ENCODE measurements at regions not wholly inside any gene's neighbourhood (a gene's known extent, or its start where the extent isn't known, plus 50 kb on each side); places are given as distances from the start of the nearest gene placed in this dataset.
"Not testable (repeated sequence)": the region's sequence is repeated elsewhere in the genome, so short reads cannot be mapped to it uniquely, and the experiment has no call there.

DNA sequence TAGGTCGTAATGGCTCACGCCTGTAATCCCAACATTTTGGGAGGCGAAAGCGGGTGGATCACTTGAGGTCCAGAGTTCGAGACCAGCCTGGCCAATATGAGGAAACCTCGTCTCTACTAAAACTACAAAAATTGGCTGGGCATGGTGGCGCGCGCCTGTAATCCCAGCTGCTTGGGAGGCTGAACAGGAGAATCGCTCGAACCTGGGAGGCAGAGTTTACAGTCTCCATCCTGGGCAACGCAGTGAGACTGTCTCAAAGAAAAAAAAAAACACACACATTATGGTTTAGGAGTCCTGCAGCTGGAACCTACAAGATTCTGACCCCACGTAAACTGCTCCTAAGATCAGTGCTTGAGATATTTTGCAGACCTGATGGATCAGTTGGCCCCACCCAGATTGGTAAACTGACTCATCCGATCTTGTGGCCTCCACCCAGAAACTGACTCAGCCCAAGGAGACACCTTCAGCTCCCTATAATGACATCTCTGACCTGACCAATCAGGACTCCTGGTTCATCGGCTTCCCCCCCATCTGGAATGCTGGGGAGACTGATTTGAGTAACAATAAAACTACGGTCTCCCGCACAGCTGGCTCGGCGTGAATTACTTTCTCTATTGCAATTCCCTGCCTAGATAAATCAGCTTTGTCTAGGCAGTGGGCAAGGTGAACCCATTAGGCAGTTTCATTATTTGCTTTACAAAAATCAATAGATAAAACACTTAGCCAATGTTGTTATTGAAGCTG is 96.2 kb upstream of the BTN3A2 start:
- peak; percentile 80 for DNase-seq

DNA sequence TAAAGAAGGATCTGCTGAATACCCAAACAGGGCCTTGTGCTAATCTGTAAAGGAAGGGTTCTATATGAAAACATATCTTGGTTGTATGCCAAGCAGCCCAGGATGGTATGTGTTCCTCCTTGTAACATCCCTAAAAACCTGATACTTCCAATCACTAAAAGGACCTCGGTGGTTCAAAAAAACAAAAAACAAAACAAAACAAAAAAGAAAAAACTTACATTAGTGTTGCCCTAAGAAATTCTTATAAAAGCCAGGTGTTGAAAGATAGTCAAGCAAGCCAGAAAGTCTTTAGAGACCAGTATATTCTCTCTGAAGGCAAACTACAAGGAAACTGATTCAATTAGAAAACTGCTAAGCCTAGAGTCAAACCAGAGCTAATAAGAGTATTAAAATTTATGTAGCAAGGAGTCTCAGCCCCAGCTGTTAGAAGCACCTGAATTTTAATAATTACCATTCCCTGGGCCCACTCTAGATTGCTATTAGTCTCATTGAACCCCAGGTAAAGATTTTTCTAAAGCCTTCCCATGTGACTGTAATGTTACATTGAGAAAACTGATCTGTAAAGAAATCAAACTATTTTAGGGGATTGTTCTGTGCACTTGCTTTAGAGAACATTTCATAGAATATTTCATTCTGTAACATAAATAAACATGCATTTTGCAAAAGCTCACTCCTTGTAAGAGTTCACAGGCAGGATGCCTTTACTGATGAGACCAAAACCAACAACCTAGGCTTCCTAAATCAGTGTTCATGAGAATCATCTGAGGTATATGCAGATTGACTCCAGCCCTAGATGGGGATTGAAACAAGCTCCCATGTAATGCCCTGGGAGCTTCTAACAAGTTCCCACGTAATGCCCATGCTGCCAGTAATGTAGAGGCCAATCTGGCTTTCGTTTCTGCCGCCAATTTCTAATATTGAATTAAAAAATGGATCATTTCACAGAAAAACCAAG is 95.2 kb upstream of the BTN3A2 start:
- peak; percentile 60 for DNase-seq

GRCh38 chr6:26270486-26270861 is 94.5 kb upstream of the BTN3A2 start:
- DNase-seq = peak; percentile 69

DNA sequence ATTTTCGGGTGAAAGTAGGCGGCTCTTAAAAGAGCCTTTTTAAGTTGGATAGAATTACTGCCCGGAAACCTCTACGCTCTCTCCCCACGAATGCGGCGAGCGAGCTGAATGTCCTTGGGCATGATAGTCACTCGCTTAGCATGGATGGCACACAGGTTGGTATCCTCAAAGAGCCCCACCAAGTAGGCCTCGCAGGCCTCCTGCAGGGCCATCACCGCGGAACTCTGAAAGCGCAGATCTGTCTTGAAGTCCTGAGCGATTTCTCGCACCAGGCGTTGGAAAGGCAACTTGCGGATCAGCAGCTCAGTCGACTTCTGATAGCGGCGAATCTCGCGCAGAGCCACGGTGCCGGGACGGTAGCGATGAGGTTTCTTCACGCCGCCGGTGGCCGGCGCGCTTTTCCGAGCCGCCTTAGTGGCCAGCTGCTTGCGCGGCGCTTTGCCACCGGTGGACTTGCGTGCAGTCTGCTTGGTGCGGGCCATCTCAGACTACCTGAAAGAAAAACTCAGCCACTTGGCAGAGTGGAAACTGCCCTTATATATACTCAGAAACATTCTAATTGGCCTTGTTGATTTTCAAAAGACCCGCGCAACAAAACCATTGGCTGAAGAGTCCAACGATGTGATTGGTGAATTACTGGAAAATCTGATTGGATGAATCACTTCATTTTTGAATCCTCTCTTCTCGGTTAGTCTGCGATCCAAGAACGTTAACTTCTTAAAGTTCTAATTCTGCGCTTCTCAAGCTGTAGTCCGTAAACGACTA is 93.9 kb upstream of the BTN3A2 start:
- DNase-seq = peak; percentile 95

- no peak for DNase-seq
Measured at GRCh38 chr6:26271668-26272024, 93.4 kb upstream of the BTN3A2 start.

DNA sequence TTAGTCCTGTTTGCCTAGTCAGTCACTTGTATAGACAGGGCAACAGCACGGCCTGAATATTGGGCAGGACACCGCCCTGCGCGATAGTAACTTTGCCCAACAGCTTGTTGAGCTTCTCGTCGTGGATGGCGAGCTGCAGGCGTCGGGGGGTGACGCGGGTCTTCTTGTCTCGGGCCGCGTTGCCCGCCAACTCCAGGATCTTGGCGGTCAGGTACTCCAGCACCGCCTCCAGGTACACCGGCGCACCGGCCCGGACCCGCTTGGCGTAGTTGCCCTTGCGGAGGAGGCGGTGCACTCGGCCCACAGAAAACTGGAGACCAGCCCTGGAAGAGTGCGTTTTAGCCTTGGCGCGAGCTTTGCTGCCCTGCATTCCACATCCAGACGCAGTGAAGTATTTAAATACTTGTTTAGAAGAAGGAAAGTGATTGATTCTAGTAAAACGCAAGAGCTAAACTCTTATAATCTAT is 92.8 kb upstream of the BTN3A2 start:
- DNase-seq = no peak

DNA sequence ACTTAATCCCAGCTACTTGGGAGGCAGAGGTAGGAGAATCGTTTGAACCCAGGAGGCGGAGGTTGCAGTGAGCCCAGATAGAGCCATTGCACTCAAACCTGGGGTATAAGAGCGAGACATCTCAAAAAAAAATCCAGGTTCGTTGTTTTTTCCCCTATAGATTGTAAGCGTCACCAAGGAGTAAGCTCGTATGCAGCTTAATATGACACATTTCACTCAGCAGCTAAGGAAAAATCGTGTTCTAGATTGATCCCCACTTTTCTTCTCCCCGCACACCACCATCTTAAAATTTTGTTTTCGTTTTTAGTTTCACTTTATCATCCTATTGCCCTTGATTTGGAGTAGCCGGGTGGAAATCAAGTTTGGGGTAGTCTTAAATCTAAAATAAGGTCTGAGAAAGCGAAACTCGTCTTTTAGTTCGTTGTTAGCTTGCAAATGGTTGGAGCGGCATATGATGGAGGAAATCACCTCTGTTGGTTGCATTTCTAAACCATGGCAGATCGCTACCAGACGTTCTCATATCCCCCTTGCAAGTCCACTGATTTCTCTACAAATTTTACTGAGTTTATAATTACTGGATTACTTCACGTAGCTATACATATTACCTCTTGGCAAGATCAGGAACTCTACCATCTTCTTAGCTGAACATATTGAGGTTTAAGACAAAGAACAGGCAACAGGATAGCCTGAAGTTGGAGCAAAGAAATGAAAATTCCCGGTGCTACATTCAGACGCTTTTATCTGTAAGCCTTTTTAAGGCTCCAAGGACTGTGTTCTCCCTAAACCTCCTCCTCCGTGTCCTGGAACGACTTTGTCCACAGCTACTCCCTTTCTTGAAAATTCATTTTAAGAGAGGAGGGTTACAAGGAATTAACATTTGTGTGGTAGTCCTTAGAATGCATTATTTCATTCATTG is 91.1 kb upstream of the BTN3A2 start:
- no peak for DNase-seq

- DNase-seq = no peak
Measured at GRCh38 chr6:26275663-26276062, 89.3 kb upstream of the BTN3A2 start.

GRCh38 chr6:26276841-26277648 is 88.0 kb upstream of the BTN3A2 start:
- no peak for DNase-seq

DNA sequence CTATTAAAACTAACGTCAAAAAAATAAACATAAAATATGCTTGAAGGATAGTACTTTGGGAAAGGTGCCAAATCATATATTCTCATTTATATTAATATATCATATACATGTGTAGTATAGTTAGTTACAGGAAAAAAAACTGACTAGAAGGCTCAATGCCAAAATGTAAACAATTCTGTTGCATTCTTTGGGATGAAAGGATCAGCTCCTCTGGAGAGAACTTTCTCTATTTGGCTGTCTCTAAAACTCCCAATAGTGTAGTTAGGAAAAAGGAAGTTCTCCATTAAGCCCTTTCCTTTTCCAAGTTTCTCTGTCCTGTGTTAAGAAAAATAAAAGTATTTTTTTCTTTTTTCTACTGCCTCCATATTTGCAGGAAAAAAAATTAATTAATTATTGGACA is 86.5 kb upstream of the BTN3A2 start:
- DNase-seq = no peak

- DNase-seq = not testable (repeated sequence)
Measured at GRCh38 chr6:26279371-26279770, 85.6 kb upstream of the BTN3A2 start.

DNA sequence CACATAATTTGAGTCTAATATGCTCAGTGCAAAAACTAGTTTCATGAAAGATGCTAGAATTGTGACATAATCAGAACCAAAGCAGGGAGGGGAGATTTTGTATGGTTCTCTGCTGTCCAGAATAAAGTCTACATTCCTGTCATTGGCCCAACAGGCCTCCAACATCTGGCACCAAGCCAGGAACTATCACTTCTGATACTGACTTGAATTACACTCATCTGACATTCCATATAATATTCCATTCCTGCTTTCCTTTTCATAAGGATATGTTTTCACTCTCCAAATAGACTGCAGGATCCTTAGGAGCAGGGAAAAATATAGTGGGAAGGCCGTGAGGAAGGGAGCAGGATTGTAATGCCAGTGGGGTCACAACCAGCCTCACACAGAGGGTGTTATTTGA is 84.6 kb upstream of the BTN3A2 start:
- no peak for DNase-seq

- peak; percentile 73 for DNase-seq
Measured at GRCh38 chr6:26284537-26285142, 80.4 kb upstream of the BTN3A2 start.

DNA sequence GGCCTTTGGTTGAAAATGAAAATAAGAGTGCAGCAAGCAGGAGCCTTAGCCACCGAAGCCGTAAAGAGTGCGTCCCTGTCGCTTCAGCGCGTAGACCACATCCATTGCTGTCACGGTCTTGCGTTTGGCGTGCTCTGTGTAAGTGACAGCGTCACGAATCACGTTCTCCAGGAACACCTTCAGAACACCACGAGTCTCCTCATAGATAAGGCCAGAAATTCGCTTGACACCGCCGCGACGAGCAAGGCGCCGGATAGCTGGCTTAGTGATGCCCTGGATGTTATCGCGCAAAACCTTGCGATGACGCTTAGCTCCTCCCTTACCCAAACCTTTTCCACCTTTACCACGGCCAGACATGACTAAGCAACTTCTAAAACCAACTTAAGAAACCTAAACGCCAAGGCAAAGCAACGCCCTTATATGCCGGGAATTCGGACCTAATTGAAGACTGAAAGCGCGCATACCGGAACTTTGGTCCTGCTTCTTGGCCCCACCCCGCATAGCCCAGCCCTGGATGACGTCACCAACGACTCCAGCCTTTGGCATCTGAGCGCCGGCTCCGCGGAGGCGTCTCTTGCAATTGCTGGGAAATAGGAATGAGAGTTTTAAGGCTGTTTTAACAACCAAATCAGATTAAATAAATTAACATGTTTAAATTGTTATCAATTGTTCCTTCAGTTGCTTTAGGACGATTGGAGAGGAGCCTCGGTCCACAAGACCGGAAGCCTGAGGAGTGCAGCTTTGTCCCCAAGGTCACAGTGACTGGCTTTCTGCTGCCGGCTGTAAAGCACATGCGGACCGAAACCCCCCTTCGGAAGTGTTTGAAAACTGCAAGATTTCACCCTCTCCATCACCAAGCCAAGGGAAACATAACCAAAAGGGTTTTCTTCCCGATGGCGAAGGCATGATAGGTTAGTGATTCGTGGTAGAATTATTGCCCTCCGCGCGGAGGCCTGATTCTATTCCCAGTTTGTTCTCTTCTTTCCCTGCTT is 79.6 kb upstream of the BTN3A2 start:
- peak; percentile 100 for DNase-seq

GRCh38 chr6:26286168-26286877 is 78.7 kb upstream of the BTN3A2 start:
- peak; percentile 69 for DNase-seq

DNA sequence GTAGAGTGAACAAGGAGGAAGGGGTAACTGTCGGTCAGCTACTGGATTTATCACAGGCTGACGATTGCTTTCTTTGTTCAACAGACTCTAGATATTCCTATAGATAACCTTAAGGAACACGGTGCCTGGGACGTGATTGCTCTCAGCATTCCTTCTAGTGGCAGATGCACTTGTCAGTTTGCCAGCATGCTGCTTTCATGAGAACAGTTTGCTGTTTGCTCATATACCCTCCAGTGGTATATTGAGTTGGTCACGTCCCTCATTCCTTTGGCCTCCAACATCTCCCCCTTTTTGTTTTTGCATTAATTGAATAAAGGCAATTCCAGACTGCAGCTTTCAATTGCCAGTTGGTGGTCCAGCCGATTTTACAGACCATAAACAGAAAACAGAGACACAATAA is 76.8 kb upstream of the BTN3A2 start:
- no peak for DNase-seq

DNA sequence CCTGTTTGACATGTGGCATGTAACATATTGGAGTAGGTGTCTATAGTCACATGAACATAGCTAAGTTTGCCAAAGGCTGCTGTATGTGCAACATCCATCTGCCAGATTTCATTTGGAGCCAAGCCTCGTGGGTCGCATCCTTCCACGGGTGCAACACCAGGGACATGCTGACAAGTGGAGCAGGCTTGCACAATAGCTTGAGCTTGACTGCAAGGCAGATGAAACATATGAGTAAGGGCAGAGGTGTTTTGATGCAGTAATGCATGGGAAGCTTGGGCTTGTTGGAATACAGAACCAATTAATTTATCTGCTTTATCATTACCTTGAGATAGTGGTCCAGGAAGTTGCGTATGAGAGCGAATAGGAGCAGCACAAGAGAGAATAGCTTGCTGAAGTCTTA is 74.1 kb upstream of the BTN3A2 start:
- DNase-seq = no peak

DNA sequence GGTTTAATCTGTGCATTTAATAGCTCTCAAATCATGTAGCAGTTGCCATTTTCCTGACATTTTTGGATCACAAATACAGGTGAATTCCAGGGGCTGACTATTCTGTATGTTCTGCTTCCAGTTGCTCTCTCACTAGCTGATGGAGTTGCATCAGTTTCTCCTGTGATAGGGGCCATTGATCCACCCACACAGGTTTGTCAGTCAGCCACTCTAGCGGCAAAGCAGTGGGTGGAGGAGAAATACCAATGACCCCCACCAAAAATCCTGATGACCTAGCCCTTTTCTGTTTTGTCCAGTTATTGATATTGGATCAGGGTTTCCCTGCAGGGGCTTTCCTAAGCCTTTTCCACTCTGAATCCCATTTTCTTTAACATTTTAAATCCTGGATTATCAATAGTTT is 72.3 kb upstream of the BTN3A2 start:
- DNase-seq = no peak

DNA sequence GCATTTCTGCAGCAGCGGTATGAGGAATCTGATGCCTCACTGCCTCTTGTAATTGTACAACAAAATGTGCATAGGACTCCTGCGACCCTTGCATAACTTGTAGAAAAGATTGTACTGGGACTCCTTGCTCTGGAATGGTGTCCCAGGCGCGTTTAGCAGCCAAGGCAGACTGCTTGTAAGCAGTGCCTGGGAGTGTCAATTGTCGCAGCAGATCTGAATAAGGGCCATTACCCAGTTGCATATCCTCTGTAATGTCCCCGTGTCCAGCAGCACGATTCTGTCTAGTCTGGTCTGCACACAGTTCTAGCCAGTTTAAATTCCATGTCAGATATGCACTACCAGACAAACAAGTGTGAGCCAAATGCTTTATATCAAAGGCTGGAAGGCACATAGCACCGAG is 70.7 kb upstream of the BTN3A2 start:
- no peak for DNase-seq

Measured in EL (cell line).